ENCODE measurements at regions not wholly inside any gene's neighbourhood (a gene's known extent, or its start where the extent isn't known, plus 50 kb on each side); places are given as distances from the start of the nearest gene placed in this dataset.

- no peak for DNase-seq
- no peaks in the 10 kb centered on the region for H3K9me3 ChIP-seq
- no peaks in the 10 kb centered on the region for H3K36me3 ChIP-seq
- 0 out of 2 replicates have a peak, but pooled peaks cover 3% of the 10 kb centered on the region for H3K27me3 ChIP-seq
- no peak overlapping the region for H3K4me3 ChIP-seq
Measured at GRCh38 chr13:110801044-110801443, 87.5 kb downstream of the ING1 start.

GRCh38 chr13:110802260-110802659, 88.8 kb downstream of the ING1 start:
- Histone ChIP-seq H3K36me3 (no peaks in the 10 kb centered on the region), H3K27me3 (0 out of 2 replicates have a peak, but pooled peaks cover 3% of the 10 kb centered on the region)
- no peak for DNase-seq

GRCh38 chr13:110806636-110807035, 93.1 kb downstream of the ING1 start:
- Histone ChIP-seq H3K9me3 (no peaks in the 10 kb centered on the region), H3K36me3 (no peaks in the 10 kb centered on the region), H3K27me3 (0 out of 2 replicates have a peak, but pooled peaks cover 5% of the 10 kb centered on the region), H3K4me3 (no peak overlapping the region)
- DNase-seq: no peak

More at GRCh38 chr13:110802260-110802659, 88.8 kb downstream of the ING1 start:
- Histone ChIP-seq H3K4me3 (no peak overlapping the region), H3K9me3 (no peaks in the 10 kb centered on the region)

DNA sequence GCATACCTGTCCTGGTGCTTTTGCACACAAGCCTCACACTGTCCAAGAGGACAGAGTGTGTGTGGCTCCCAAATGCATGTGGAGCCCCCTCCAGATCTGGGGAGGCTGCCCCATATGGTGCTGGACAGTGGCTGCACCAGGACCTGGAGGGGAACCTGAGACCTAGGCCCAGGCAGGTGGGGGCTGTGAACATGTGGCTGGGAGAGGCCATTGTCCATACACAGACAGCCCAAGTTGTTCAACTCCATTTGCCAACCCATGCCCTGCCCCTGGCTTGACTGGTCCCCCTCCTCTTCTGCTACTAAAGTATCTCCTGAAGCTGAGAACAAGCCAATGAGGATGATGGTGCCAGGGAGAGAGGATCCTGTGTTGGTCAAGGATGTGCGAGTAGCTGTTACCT, 94.0 kb downstream of the ING1 start:
- Histone ChIP-seq H3K9me3 (no peaks in the 10 kb centered on the region), H3K27me3 (peaks cover 5% of the 10 kb centered on the region; the same call in 1 of the 2 replicates), H3K36me3 (no peaks in the 10 kb centered on the region), H3K4me3 (no peak overlapping the region)
- DNase-seq: no peak

DNA sequence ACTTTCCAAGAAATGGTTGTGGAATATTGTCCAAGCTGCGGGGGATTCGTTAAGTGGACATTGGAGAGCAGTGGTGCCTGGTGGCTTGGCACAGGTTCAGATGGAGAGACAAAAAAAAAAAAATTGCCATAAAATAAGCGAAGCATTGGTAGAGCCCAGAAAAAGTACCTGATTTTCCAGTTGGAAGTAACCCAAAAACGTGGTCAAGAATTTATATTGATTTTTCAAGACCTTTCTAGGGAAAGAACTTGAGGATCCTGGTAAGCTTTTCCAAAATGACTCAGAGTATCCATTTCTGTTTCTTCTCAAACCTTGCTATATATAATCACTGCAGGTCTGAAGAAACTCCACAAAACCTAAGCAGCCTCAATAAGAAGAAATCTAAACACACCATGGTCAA, 94.6 kb downstream of the ING1 start:
- no peak overlapping the region for H3K4me3 ChIP-seq
- DNase-seq: no peak
- H3K9me3 ChIP-seq: no peaks in the 10 kb centered on the region
- H3K36me3 ChIP-seq: no peaks in the 10 kb centered on the region
- H3K27me3 ChIP-seq: peaks cover 5% of the 10 kb centered on the region; the same call in 1 of the 2 replicates

DNA sequence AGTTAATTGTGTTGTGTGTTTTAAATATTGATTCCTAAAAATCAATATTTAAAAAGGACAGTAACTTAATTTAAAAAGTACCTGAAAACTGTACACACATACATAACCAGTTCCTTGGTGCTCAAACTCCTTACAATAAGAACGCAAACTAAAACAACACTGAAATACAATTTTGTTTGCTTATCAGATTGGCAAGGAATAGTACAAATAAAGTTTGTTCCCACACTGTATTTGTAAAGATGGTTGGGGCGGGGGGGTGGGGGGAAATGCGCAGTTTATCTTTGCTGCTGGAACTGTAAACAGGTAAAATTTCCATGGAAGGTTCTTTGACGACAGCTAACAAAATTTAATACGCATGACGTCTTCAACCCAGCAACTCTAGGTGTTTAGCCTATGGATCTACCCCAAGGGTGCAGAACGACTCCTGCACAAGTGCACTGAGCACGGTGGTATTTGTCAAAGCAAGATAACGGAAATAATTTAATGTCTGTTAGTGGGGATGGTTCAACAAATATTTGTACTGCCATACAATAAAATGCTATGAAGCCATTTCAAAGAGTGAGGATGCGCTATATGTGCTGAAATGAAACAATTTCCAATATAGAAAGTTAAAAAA, 96.5 kb downstream of the ING1 start:
- no peak overlapping the region for H3K4me3 ChIP-seq
- no peaks in the 10 kb centered on the region for H3K36me3 ChIP-seq
- H3K9me3 ChIP-seq: no peaks in the 10 kb centered on the region
- DNase-seq: no peak
- H3K27me3 ChIP-seq: peaks cover 2% of the 10 kb centered on the region; the same call in 1 of the 2 replicates

DNA sequence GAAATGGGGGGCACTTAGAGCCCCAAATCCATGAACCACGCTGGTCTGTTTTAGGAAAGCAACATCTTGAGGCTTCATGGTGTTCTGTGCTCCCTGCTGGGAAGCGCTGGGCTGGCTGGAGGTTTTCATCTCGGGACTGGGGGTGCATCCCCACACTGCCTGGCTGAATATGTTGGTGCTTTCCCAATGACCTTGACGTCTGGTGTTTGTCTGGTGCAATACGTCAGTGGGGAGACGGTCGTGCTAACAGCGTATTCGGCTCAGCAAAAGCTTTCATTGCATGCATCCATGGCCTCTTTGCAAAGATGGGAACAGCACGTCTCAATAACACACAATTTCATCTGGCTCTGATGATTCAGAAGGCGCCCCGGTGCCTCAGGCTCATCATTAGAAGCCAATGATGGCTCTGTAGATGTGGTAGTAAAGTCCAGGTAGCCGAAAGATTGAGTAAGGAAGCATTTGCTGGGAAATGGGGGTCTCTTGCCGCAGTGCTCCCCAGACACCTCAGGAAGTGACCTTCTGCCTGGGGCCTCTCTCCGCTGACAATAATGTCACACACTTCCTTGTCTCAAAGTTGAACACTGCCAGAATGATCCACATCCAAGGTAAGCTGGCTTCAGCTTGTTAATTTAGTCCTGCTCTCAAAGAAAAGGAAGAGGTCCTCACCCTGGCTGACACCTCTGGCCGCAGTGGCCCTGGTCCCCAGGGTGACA, 97.7 kb downstream of the ING1 start:
- DNase-seq: no peak
- no peaks in the 10 kb centered on the region for H3K36me3 ChIP-seq
- H3K9me3 ChIP-seq: no peaks in the 10 kb centered on the region
- H3K27me3 ChIP-seq: peaks cover 2% of the 10 kb centered on the region; the same call in 1 of the 2 replicates
- no peak overlapping the region for H3K4me3 ChIP-seq

GRCh38 chr13:110811771-110812120, 98.2 kb downstream of the ING1 start:
- Histone ChIP-seq H3K4me3 (no peak overlapping the region), H3K27me3 (peaks cover 2% of the 10 kb centered on the region; the same call in 1 of the 2 replicates)

GRCh38 chr13:110812121-110812868, 98.8 kb downstream of the ING1 start:
- Histone ChIP-seq H3K9me3 (no peaks in the 10 kb centered on the region), H3K36me3 (no peaks in the 10 kb centered on the region), H3K27me3 (peaks cover 2% of the 10 kb centered on the region; the same call in 1 of the 2 replicates), H3K4me3 (no peak overlapping the region)
- DNase-seq: no peak

More at GRCh38 chr13:110811771-110812120, 98.2 kb downstream of the ING1 start:
- Histone ChIP-seq H3K36me3 (no peaks in the 10 kb centered on the region), H3K9me3 (no peaks in the 10 kb centered on the region)
- no peak for DNase-seq

DNA sequence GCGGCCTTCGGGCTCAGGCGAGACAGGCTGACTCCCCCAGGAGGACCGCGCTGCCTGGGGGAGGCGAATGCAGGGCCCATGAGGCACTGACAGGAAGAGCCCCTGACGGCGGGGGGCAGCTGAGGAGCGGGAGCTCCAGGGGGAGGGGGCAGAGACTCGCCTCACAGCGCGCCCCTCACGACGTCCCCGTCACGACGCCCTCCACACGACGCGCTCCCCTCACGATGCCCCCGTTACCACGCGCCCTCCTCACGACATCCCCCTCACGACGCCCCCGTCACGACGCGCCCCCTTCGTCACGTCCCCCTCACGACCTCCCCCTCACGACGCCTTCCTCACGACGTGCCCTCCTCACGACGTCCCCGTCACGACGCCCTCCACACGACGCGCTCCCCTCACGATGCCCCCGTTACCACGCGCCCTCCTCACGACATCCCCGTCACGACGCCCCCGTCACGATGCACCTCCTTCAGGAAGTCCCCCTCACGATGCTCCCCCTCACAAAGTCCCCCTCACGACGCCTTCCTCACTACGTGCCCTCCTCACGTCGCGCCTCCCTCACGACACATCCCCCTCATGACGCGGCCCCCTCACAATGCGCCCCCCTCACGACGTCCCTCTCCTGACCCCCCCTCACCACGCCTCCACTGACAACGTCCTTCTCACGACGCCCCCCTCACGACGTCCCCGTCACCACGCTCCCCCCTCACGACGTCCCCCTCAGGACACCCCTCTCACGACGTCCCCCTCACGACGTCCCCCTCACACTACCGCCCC, 99.6 kb downstream of the ING1 start:
- Histone ChIP-seq H3K36me3 (no peaks in the 10 kb centered on the region), H3K9me3 (no peaks in the 10 kb centered on the region), H3K27me3 (peaks cover 2% of the 10 kb centered on the region; the same call in 1 of the 2 replicates), H3K4me3 (no peak overlapping the region)
- DNase-seq: no peak

DNA sequence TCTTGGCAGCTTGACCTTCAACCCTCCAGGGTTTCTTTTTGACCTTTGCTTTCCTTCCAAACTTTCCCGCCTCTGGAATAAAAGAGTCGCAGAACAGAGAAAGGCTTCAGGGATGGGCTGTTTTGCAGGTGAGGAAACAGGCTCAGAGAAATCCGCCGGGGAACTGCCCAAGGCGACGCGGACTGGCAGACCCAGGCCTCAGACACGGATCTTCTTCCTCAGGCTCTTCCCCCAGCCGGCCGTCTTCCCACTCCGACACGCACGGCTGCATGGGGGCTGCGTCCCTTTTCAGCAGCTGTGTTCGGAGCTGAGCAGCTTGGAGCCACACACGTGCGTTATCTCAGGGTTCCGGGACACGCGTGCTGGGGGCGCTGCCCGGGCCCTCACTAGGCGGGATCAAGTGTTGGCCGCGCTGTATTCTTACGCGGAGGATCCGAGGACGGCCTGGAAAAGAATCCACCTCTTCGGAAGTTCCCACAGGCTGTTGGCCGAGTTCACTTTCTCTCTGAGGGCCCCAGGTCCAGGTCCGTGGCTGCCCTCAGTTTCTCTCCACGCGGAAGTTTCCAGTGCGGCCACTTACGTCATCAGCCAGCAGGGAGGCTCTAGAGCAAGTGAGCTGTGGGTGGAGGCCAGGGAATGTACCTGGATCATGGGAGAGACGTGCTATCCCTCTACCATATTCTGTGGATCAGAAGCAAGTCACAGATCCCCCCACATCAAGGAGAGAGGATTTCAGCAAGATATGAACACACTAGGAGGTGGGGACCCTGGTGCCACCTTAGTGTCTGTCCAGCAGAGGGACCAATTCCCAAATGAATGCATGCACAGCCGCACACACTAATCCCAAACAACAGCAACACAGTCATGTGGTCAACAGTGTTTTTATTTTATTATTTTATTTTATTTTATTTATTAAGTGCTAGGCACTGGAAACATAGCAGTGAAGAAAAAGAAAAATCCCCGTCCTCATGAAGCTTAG, 100.4 kb downstream of the ING1 start:
- Histone ChIP-seq H3K27me3 (peaks cover 2% of the 10 kb centered on the region; the same call in 1 of the 2 replicates), H3K36me3 (no peaks in the 10 kb centered on the region)
- DNase-seq: no peak

DNA sequence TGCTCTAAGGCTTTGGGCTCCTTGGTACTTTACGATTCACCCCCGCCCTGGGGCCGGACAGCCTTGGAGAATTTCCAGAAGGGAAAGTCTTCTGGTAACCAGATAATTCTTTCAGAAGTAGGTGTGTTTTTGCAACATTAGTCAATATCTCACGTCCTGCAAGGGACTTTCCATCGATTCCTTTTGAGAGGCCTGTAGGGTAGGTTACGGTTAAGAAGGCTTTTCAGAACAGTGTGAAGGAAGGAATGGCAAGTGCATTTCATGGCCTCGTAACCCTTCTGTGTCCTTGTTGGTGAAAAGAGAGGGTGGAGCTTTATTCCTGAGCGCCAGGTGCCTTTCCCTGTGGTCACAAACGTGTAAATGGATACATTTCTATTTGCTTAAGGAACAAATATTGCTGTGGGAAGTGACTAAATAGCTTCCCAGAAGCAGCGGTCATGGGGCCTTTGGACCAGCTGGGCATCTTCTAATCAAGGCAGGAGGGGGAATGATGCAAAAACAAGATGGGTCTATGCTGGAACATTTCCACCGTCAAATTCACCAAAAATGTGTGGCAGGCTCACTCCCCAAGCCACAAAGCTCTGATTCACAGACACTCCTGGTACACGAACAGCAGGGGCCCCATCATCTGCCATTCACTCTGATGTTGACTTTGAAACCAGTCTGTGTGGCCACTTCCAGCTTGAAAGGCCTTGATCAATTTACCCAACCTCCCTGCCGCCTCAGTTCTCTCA, 99.2 kb downstream of the ANKRD10 start:
- no peak overlapping the region for H3K4me3 ChIP-seq
- H3K36me3 ChIP-seq: no peaks in the 10 kb centered on the region
- H3K27me3 ChIP-seq: no peaks in the 10 kb centered on the region; the same call in 1 of the 2 replicates
- no peak for DNase-seq
- no peaks in the 10 kb centered on the region for H3K9me3 ChIP-seq

More for the DNA sequence above, 100.4 kb downstream of the ING1 start:
- no peak overlapping the region for H3K4me3 ChIP-seq
- no peaks in the 10 kb centered on the region for H3K9me3 ChIP-seq

GRCh38 chr13:110816500-110816899, 98.4 kb downstream of the ANKRD10 start:
- no peak overlapping the region for H3K4me3 ChIP-seq
- no peak for DNase-seq
- no peaks in the 10 kb centered on the region; the same call in 1 of the 2 replicates for H3K27me3 ChIP-seq
- H3K9me3 ChIP-seq: no peaks in the 10 kb centered on the region
- H3K36me3 ChIP-seq: no peaks in the 10 kb centered on the region

DNA sequence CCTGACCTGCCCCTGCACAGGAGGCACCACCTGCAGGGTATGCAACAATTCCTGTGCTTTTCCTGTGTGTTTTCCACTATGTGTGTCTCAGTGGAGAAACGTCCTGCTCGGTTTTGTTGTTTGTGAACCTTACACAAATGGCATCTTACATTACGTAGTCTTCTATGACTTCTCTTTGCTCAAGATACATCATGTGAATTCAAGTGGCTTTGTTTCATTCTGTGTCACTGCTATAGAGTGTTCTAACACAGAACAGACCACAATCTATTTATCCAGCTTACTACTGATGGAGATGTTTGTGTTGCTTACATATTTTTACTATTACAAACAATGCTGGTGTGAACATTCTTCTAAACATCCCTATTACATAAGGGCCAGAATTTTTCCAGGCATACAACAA, 97.7 kb downstream of the ANKRD10 start:
- DNase-seq: no peak
- Histone ChIP-seq H3K9me3 (no peaks in the 10 kb centered on the region), H3K36me3 (no peaks in the 10 kb centered on the region), H3K27me3 (no peaks in the 10 kb centered on the region; the same call in 1 of the 2 replicates), H3K4me3 (no peak overlapping the region)

GRCh38 chr13:110818747-110819146, 96.1 kb downstream of the ANKRD10 start:
- H3K9me3 ChIP-seq: no peaks in the 10 kb centered on the region
- H3K27me3 ChIP-seq: no peaks in the 10 kb centered on the region
- no peak overlapping the region for H3K4me3 ChIP-seq
- no peak for DNase-seq
- no peaks in the 10 kb centered on the region for H3K36me3 ChIP-seq
